ENCODE measurements at regions not wholly inside any gene's neighbourhood (a gene's known extent, or its start where the extent isn't known, plus 50 kb on each side); places are given as distances from the start of the nearest gene placed in this dataset.

DNA sequence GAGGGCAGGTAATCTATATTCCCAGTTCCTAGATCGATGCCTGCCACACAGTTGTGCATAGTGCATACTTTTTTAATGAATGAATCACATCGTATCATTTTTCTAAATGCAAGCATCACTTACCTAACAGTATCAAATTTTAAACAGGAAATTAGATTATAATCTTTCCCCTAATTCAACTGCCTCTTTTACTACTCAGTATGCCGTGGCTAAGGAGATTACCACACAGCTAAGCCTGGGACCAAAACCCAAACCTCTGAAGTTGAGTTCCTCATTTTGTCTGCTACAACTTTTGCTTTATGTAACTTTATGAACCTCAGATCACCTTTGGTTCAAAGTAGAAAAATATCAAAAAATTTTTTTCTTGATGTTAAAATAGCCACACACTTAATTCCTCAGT lies 53.2 kb upstream of the FNDC3B start:
- TF ChIP-seq POLR2A (IDR thresholded peaks at IDR 0.05): no peak
- TF ChIP-seq, protein P1, sequence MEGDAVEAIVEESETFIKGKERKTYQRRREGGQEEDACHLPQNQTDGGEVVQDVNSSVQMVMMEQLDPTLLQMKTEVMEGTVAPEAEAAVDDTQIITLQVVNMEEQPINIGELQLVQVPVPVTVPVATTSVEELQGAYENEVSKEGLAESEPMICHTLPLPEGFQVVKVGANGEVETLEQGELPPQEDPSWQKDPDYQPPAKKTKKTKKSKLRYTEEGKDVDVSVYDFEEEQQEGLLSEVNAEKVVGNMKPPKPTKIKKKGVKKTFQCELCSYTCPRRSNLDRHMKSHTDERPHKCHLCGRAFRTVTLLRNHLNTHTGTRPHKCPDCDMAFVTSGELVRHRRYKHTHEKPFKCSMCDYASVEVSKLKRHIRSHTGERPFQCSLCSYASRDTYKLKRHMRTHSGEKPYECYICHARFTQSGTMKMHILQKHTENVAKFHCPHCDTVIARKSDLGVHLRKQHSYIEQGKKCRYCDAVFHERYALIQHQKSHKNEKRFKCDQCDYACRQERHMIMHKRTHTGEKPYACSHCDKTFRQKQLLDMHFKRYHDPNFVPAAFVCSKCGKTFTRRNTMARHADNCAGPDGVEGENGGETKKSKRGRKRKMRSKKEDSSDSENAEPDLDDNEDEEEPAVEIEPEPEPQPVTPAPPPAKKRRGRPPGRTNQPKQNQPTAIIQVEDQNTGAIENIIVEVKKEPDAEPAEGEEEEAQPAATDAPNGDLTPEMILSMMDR (IDR thresholded peaks at IDR 0.05): no peak

All from uterus (tissue), 2 donors.